ENCODE measurements at regions not wholly inside any gene's neighbourhood (a gene's known extent, or its start where the extent isn't known, plus 50 kb on each side); places are given as distances from the start of the nearest gene placed in this dataset.
"Not testable (repeated sequence)": the region's sequence is repeated elsewhere in the genome, so short reads cannot be mapped to it uniquely, and the experiment has no call there.

GRCh38 chr11:25741886-25742285, 590.0 kb upstream of the ANO3 start:
- no peak for ATAC-seq
- DNase-seq (ENCODE audit: low spot score): no peak

GRCh38 chr11:25742800-25743199, 589.1 kb upstream of the ANO3 start:
- ATAC-seq: no peak
- DNase-seq (ENCODE audit: low spot score): no peak

- ATAC-seq: no peak
- no peak for DNase-seq (ENCODE audit: low spot score)
Observed at GRCh38 chr11:25755381-25755780, 576.5 kb upstream of the ANO3 start.

GRCh38 chr11:25755918-25756584, 575.9 kb upstream of the ANO3 start:
- no peak for DNase-seq (ENCODE audit: low spot score)
- ATAC-seq: no peak

- ATAC-seq: no peak
- no peak for DNase-seq (ENCODE audit: low spot score)
Observed at GRCh38 chr11:25758145-25758661, 573.7 kb upstream of the ANO3 start.

GRCh38 chr11:25766332-25767015, 565.5 kb upstream of the ANO3 start:
- ATAC-seq (no peak), DNase-seq (ENCODE audit: low spot score) (no peak)

GRCh38 chr11:25769287-25769686, 562.6 kb upstream of the ANO3 start:
- no peak for ATAC-seq

GRCh38 chr11:25771605-25772004, 560.3 kb upstream of the ANO3 start:
- ATAC-seq: no peak
- no peak for DNase-seq (ENCODE audit: low spot score)

More at GRCh38 chr11:25769287-25769686, 562.6 kb upstream of the ANO3 start:
- DNase-seq (ENCODE audit: low spot score): no peak

GRCh38 chr11:25775603-25776002, 556.3 kb upstream of the ANO3 start:
- ATAC-seq (no peak), DNase-seq (ENCODE audit: low spot score) (no peak)

GRCh38 chr11:25776238-25776637, 555.7 kb upstream of the ANO3 start:
- ATAC-seq (no peak), DNase-seq (ENCODE audit: low spot score) (no peak)

GRCh38 chr11:25777343-25777742, 554.6 kb upstream of the ANO3 start:
- ATAC-seq (no peak), DNase-seq (ENCODE audit: low spot score) (no peak)

GRCh38 chr11:25779033-25779432, 552.9 kb upstream of the ANO3 start:
- no peak for ATAC-seq

GRCh38 chr11:25787416-25787815, 544.5 kb upstream of the ANO3 start:
- no peak for DNase-seq (ENCODE audit: low spot score)
- ATAC-seq: no peak

More at GRCh38 chr11:25779033-25779432, 552.9 kb upstream of the ANO3 start:
- no peak for DNase-seq (ENCODE audit: low spot score)

- DNase-seq (ENCODE audit: low spot score) (no peak), ATAC-seq (peak; percentile 57)
Observed at GRCh38 chr11:25790396-25790795, 541.5 kb upstream of the ANO3 start.

GRCh38 chr11:25793637-25794036, 538.3 kb upstream of the ANO3 start:
- no peak for ATAC-seq

GRCh38 chr11:25794804-25795203, 537.1 kb upstream of the ANO3 start:
- no peak for DNase-seq (ENCODE audit: low spot score)
- ATAC-seq: no peak

More at GRCh38 chr11:25793637-25794036, 538.3 kb upstream of the ANO3 start:
- DNase-seq (ENCODE audit: low spot score): no peak

GRCh38 chr11:25816411-25816810, 515.5 kb upstream of the ANO3 start:
- no peak for DNase-seq (ENCODE audit: low spot score)
- ATAC-seq: no peak

- ATAC-seq (no peak), DNase-seq (ENCODE audit: low spot score) (no peak)
Observed at GRCh38 chr11:25824688-25825087, 507.2 kb upstream of the ANO3 start.

- ATAC-seq; DNase-seq (ENCODE audit: low spot score): not testable (repeated sequence)
Observed at GRCh38 chr11:25831485-25831884, 500.4 kb upstream of the ANO3 start.

GRCh38 chr11:25838918-25839625, 492.9 kb upstream of the ANO3 start:
- ATAC-seq: no peak
- DNase-seq (ENCODE audit: low spot score): no peak

GRCh38 chr11:25844811-25845210, 487.1 kb upstream of the ANO3 start:
- no peak for ATAC-seq
- no peak for DNase-seq (ENCODE audit: low spot score)

- DNase-seq (ENCODE audit: low spot score) (no peak), ATAC-seq (no peak)
Observed at GRCh38 chr11:25855916-25856315, 476.0 kb upstream of the ANO3 start.

Data from left lobe of liver (tissue), 2 donors.